ENCODE measurements at regions not wholly inside any gene's neighbourhood (a gene's known extent, or its start where the extent isn't known, plus 50 kb on each side); places are given as distances from the start of the nearest gene placed in this dataset.
"Not testable (repeated sequence)": the region's sequence is repeated elsewhere in the genome, so short reads cannot be mapped to it uniquely, and the experiment has no call there.

GRCh38 chr2:22110244-22110651, 986.5 kb downstream of the TDRD15 start:
- DNase-seq (ENCODE audit: low read depth) = no peak

GRCh38 chr2:22124003-22124402, 1000.2 kb downstream of the TDRD15 start:
- DNase-seq (ENCODE audit: low read depth) = no peak

GRCh38 chr2:22126106-22126505, 1002.3 kb downstream of the TDRD15 start:
- no peak for DNase-seq (ENCODE audit: low read depth)

GRCh38 chr2:22126978-22127377, 1003.2 kb downstream of the TDRD15 start:
- DNase-seq (ENCODE audit: low read depth) = no peak

- DNase-seq (ENCODE audit: low read depth) = no peak
These were observed 1010.7 kb downstream of the TDRD15 start for GRCh38 chr2:22134421-22134820.

GRCh38 chr2:22136446-22136845, 1012.7 kb downstream of the TDRD15 start:
- DNase-seq (ENCODE audit: low read depth) = no peak

GRCh38 chr2:22143840-22144239, 1020.1 kb downstream of the TDRD15 start:
- DNase-seq (ENCODE audit: low read depth) = no peak

GRCh38 chr2:22153931-22154613, 1030.3 kb downstream of the TDRD15 start:
- no peak for DNase-seq (ENCODE audit: low read depth)

GRCh38 chr2:22156661-22157060, 1032.9 kb downstream of the TDRD15 start:
- DNase-seq (ENCODE audit: low read depth) = not testable (repeated sequence)

- no peak for DNase-seq (ENCODE audit: low read depth)
These were observed 1043.5 kb downstream of the TDRD15 start for GRCh38 chr2:22167256-22167655.

- no peak for DNase-seq (ENCODE audit: low read depth)
These were observed 1051.2 kb downstream of the TDRD15 start for GRCh38 chr2:22175003-22175402.

GRCh38 chr2:22185251-22185650, 1061.5 kb downstream of the TDRD15 start:
- DNase-seq (ENCODE audit: low read depth) = no peak

GRCh38 chr2:22186261-22186828, 1062.6 kb downstream of the TDRD15 start:
- not testable (repeated sequence) for DNase-seq (ENCODE audit: low read depth)

GRCh38 chr2:22189893-22190480, 1066.2 kb downstream of the TDRD15 start:
- no peak for DNase-seq (ENCODE audit: low read depth)

GRCh38 chr2:22194218-22194617, 1070.5 kb downstream of the TDRD15 start:
- DNase-seq (ENCODE audit: low read depth) = no peak

GRCh38 chr2:22196806-22197205, 1073.0 kb downstream of the TDRD15 start:
- no peak for DNase-seq (ENCODE audit: low read depth)

GRCh38 chr2:22198381-22199283, 1074.9 kb downstream of the TDRD15 start:
- DNase-seq (ENCODE audit: low read depth) = no peak

GRCh38 chr2:22199994-22200393, 1076.2 kb downstream of the TDRD15 start:
- no peak for DNase-seq (ENCODE audit: low read depth)

- no peak for DNase-seq (ENCODE audit: low read depth)
These were observed 1085.8 kb downstream of the TDRD15 start for GRCh38 chr2:22209545-22209944.

GRCh38 chr2:22213237-22213636, 1089.5 kb downstream of the TDRD15 start:
- DNase-seq (ENCODE audit: low read depth) = no peak

GRCh38 chr2:22215517-22215916, 1091.7 kb downstream of the TDRD15 start:
- no peak for DNase-seq (ENCODE audit: low read depth)

GRCh38 chr2:22217881-22218280, 1094.1 kb downstream of the TDRD15 start:
- no peak for DNase-seq (ENCODE audit: low read depth)

- no peak for DNase-seq (ENCODE audit: low read depth)
These were observed 1097.2 kb downstream of the TDRD15 start for GRCh38 chr2:22221006-22221405.

Data from activated T-cell treated with anti-CD3 and anti-CD28 coated beads for 24 hours (primary cell).